Mesenteric fat pad (tissue), 1 donor: ENCODE measurements at regions not wholly inside any gene's neighbourhood (a gene's known extent, or its start where the extent isn't known, plus 50 kb on each side); places are given as distances from the start of the nearest gene placed in this dataset.
"Not testable (repeated sequence)": the region's sequence is repeated elsewhere in the genome, so short reads cannot be mapped to it uniquely, and the experiment has no call there.

ENCODE experiments used
- DNase-seq: peaks from one replicate; pipeline ENCODE4 v3.0.0-alpha.2; 2020; ENCODE audit warnings: low spot score
- donor health status: DM: yes; HTN: yes; CAD: no.

DNA sequence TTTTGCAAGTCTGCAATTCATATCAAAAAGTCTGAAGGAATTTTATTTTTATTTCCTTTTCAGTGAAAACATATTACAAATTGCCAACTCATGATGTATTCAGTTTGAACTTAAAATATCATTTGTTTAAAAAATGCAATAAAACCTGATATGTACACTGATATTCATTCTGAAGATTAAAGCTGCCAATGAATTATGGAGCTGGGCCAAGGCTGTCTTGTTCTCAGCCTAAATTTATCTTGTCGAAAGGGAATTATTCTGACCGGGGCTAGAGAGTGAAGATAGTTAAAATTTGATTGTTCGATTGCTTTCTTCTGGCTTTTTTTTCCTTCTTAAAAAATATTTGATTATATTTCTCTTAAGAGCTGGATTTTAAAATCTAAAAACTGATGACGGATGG, 54.0 kb upstream of the RBFOX1 start:
- DNase-seq, result no peak

DNA sequence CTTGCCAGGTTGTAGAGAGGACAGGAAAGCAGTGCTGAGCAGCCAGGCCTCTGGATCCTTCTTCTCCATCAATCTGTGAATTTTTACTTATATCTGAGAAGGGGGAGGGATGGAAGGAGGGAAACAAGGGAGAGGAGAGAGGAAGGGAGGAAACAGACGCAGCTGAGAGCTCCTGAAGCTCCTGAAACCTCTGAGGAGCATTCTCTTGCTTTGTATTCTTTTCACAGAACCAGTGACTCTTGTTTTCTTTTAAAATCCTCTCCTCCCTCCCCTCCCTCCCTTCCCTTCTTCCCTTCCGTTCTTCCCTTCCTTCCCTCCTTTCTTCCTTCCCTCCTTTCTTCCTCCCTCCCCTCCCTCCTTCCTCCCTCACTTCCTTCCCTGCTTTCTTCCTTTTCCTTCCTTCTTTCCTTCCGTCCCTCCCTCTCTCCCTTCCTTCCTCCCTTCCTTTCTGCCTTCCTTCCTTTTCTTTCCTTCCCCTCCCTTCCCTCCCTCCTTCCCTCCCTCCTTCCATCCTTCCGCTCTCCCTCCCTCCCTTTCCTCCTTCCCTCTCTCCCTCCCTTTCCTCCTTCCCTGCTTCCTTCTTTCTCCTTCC, 60.0 kb upstream of the RBFOX1 start:
- DNase-seq, result no peak

- DNase-seq, result no peak
Observed at GRCh38 chr16:7271486-7271885, 61.2 kb upstream of the RBFOX1 start.

DNA sequence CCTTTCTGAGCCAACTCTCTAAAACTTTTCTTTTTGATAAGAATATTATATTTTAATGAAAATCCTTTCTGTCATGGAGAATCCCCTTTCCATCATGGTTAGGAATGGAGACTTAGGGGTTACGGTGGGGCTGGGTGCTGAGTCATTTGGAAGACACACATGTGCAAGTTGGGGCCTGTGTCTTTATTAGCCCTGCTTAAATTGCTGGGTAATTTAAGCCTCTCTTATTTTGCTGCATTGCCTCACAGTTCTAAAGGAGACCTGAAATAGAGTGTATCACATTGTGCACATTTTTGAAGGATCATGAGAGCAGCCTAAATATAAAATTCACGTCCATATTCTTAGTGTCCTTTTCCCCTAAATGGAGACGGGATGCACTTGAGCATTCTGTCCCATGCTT, 61.8 kb upstream of the RBFOX1 start:
- no peak for DNase-seq

DNA sequence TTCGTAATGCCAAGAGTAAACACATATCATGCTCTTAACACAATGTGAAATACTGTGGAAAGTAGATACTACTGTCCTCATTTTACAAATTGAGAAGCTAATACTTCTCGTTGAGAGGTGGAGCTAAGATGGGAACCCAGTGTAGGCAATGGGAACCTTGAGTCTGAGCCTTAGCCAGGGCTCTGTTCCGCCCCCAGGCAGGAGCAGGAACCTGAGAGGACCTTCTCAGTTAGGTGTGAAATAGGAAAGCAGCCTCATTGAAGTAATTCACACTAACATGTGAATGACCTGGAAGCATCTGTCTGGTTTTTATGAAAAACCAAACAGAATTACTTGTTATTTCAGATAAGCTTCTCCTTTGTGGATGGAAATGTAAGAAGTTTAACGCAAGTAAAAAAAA, 62.6 kb upstream of the RBFOX1 start:
- DNase-seq, result no peak

- no peak for DNase-seq
Observed at GRCh38 chr16:7268182-7268581, 64.5 kb upstream of the RBFOX1 start.

- no peak for DNase-seq
Observed at GRCh38 chr16:7257016-7257415, 75.6 kb upstream of the RBFOX1 start.

GRCh38 chr16:7246578-7246977, 86.1 kb upstream of the RBFOX1 start:
- DNase-seq, result no peak

GRCh38 chr16:7239547-7239946, 93.1 kb upstream of the RBFOX1 start:
- DNase-seq, result no peak

GRCh38 chr16:7236824-7237410, 95.7 kb upstream of the RBFOX1 start:
- DNase-seq, result no peak

DNA sequence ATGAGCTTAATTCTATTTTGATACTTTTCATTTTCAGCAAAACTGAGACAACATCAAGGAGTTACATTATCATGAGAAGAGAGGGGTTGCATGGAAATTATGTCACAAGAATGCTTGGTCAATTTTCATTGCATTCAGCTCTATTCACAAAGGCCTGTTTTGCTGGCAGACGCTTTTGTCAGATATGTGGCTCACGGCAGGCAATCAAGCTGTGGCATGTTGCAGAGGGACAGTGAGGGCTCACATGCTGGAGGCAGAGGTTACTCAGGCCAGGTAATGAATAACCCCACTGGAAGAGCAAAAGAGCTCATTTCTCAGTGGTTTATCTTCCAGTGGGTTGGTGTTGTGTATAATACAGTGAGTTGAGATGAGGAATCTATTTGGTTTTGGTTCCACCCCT, 98.7 kb upstream of the RBFOX1 start:
- DNase-seq, result no peak

DNA sequence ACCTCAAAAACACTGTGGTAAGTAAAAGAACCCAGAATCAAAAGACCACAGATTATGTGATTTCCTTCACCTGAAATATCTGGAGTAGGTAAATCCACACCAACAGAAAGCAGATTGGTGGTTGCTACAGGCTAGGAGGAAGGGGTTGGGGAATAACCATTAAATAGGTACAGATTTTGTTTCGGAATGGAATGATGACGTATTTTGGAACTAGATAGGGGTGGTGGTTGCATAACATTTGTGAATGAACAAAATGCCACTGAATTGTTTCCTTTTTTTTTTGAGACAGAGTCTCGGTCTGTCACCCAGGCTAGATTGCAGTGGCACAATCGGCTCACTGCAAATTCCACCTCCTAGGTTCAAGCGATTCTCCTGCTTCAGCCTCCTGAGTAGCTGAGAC, 100.9 kb upstream of the RBFOX1 start:
- no peak for DNase-seq

DNA sequence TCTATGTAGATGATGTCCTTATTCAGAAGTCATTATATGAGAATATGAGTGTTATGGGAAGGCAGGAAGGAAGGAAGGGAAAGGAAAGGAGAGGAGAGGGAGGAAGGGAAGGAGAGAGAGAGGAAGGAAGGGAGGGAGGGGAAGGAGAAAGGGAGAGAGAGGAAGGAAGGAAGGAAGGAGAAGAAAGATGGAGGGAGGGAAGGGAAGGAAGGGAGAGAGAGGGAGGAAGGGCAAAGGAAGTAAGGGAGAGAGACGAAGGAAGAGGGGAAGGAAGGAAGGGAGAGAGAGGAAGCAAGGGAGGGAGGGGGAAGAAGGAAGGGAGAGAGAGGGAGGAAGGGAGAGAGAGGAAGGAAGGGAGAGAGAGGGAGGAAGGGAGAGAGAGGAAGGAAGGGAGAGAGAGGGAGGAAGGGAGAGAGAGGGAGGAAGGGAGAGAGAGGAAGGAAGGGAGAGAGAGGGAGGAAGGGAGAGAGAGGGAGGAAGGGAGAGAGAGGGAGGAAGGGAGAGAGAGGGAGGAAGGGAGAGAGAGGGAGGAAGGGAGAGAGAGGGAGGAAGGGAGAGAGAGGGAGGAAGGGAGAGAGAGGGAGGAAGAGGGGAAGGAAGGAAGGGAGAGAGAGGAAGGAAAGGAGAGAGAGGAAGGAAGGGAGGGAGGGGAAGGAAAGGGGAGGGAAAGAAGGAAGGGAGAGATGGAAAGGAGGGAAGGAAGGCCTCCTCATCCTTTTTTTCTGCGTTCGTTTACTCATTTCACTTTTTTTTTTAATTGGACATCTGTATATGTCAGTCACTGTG, 103.0 kb upstream of the RBFOX1 start:
- DNase-seq, result not testable (repeated sequence)

DNA sequence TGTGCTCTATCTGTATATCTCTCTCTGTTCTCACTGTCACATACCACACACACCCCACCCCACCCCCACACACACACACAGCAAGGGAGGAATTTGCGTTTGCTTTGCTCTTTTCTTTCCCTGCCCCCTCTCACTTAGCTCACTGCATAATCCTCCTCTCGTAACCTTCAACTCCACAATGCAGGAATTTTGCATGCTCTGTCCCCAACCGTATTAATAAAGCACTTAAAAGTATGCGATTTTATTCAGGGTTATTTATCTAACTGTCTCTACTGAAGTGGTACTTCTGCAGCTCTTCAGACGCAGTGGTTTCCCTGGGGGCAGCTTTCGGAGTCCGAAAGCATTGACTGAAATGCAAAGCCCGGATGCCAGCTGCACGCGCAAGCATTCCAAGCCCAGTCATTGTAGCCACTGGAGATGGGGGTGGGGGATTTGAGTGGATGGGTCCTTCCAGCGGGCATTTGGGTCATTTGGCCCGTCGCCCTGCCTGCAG, 105.4 kb upstream of the RBFOX1 start:
- DNase-seq, result no peak

GRCh38 chr16:7221157-7221556, 111.5 kb upstream of the RBFOX1 start:
- no peak for DNase-seq

DNA sequence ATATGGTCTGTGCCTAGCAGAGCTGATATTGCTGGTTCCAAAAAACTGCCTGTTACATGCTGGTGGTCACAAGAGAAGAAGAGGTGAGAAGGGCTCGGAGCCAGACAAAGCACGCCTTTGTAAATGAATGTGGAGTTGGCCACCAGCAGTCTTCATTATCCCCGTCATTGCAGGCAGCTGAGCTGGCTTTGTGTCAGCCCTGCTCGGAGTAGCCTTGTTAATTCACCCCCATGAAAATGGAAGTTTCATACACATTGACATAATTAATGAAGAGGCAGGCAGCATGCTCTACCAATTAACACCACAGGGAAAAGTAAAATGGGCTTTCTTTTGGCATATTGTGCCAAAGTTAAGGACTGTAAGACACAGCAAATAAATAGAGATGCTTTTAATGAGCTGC, 113.7 kb upstream of the RBFOX1 start:
- no peak for DNase-seq

DNA sequence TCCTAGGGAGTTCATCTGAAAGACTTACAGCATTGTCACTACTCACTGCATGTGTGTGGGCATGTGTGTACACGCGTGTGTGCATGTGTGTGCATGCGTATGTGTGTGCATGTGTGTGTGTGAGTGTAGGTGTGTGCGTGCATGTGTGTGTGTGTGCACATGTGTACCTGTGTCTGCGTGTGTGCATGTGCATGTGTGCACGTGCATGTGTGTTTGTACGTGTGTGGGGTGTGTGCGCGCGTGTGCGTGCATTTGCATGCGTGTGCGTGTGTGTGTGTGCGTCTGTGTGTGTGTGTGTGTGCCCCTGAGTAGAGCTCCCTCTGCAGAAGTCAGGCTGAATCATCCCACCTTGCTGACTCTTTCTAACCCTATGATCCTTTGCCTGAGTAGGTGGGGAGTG, 114.8 kb upstream of the RBFOX1 start:
- DNase-seq, result no peak

GRCh38 chr16:7216719-7217118, 115.9 kb upstream of the RBFOX1 start:
- no peak for DNase-seq

DNA sequence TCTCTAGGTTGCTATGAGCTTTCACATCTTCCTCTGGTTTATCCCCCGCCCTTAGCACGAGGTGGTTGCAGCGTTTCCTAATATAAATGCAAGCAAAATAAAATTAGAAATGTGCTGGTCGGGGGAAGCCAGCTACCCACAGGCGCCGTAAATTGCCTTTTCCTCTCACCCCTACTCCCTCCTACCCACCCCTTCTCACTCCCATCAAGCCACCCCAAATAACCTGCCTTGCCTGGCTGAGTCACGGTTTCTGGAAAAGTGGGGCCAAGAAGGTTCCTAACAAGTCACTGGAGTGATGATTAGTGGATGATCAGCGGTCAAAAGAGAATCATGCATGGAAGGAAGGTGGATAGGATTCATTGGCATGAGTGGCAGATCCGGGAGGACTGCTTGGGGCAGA, 120.9 kb upstream of the RBFOX1 start:
- no peak for DNase-seq

GRCh38 chr16:7209598-7209997, 123.0 kb upstream of the RBFOX1 start:
- DNase-seq, result no peak

GRCh38 chr16:7206469-7206868, 126.2 kb upstream of the RBFOX1 start:
- DNase-seq, result no peak

DNA sequence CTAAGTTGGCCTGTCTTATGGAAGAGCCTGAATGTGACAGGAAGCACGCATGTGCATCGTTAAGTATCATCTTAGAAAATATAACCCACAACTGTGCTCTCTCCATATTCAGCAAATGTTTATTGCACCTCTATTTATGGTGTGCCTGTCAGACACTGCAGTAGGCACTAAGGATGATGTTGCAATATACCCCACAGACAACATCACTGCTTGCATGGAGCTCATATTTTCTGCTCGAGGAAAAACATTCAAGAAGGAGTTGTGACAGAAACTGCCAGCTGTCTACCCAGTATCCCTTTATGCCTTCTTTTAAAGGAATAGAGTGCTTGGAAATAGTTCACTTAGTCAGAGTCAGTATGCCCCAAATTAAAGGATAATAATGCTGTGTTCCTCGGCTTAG, 132.3 kb upstream of the RBFOX1 start:
- no peak for DNase-seq

GRCh38 chr16:7185689-7186088, 147.0 kb upstream of the RBFOX1 start:
- DNase-seq, result no peak
